ENCODE measurements at regions not wholly inside any gene's neighbourhood (a gene's known extent, or its start where the extent isn't known, plus 50 kb on each side); places are given as distances from the start of the nearest gene placed in this dataset.
"Not testable (repeated sequence)": the region's sequence is repeated elsewhere in the genome, so short reads cannot be mapped to it uniquely, and the experiment has no call there.

- no peak for DNase-seq (ENCODE audit: low read depth in 2 of 2)
These were observed 204.2 kb upstream of the RASGEF1B start for GRCh38 chr4:81675791-81676393.

- no peak for DNase-seq (ENCODE audit: low read depth in 2 of 2)
These were observed 202.3 kb upstream of the RASGEF1B start for GRCh38 chr4:81673961-81674360.

- DNase-seq (ENCODE audit: low read depth in 2 of 2), result not testable (repeated sequence)
These were observed 196.6 kb upstream of the RASGEF1B start for GRCh38 chr4:81668328-81668727.

GRCh38 chr4:81667539-81667938 is 195.8 kb upstream of the RASGEF1B start:
- no peak for DNase-seq (ENCODE audit: low read depth in 2 of 2)

- DNase-seq (ENCODE audit: low read depth in 2 of 2), result no peak
These were observed 194.8 kb upstream of the RASGEF1B start for GRCh38 chr4:81666491-81666890.

GRCh38 chr4:81665649-81666048 is 193.9 kb upstream of the RASGEF1B start:
- DNase-seq (ENCODE audit: low read depth in 2 of 2), result no peak

- DNase-seq (ENCODE audit: low read depth in 2 of 2), result no peak
These were observed 193.3 kb upstream of the RASGEF1B start for GRCh38 chr4:81665045-81665444.

GRCh38 chr4:81664079-81664478 is 192.4 kb upstream of the RASGEF1B start:
- DNase-seq (ENCODE audit: low read depth in 2 of 2), result no peak

GRCh38 chr4:81663368-81663767 is 191.7 kb upstream of the RASGEF1B start:
- DNase-seq (ENCODE audit: low read depth in 2 of 2), result no peak

- no peak for DNase-seq (ENCODE audit: low read depth in 2 of 2)
These were observed 187.3 kb upstream of the RASGEF1B start for GRCh38 chr4:81659051-81659450.

GRCh38 chr4:81652069-81652478 is 180.4 kb upstream of the RASGEF1B start:
- DNase-seq (ENCODE audit: low read depth in 2 of 2), result peak in 1 of 2 donors; percentile 2

- DNase-seq (ENCODE audit: low read depth in 2 of 2), result no peak
These were observed 179.7 kb upstream of the RASGEF1B start for GRCh38 chr4:81651243-81651899.

- no peak for DNase-seq (ENCODE audit: low read depth in 2 of 2)
These were observed 179.0 kb upstream of the RASGEF1B start for GRCh38 chr4:81650606-81651242.

- DNase-seq (ENCODE audit: low read depth in 2 of 2), result peak; percentile 10 to 14
These were observed 177.0 kb upstream of the RASGEF1B start for GRCh38 chr4:81648576-81649275.

- DNase-seq (ENCODE audit: low read depth in 2 of 2), result no peak
These were observed 175.7 kb upstream of the RASGEF1B start for GRCh38 chr4:81647388-81647787.

GRCh38 chr4:81642543-81642942 is 170.8 kb upstream of the RASGEF1B start:
- DNase-seq (ENCODE audit: low read depth in 2 of 2), result no peak

- DNase-seq (ENCODE audit: low read depth in 2 of 2), result no peak
These were observed 167.5 kb upstream of the RASGEF1B start for GRCh38 chr4:81639248-81639647.

GRCh38 chr4:81638698-81639097 is 167.0 kb upstream of the RASGEF1B start:
- no peak for DNase-seq (ENCODE audit: low read depth in 2 of 2)

GRCh38 chr4:81635739-81636138 is 164.0 kb upstream of the RASGEF1B start:
- DNase-seq (ENCODE audit: low read depth in 2 of 2), result no peak

GRCh38 chr4:81634766-81635549 is 163.3 kb upstream of the RASGEF1B start:
- DNase-seq (ENCODE audit: low read depth in 2 of 2), result no peak

GRCh38 chr4:81634165-81634564 is 162.5 kb upstream of the RASGEF1B start:
- DNase-seq (ENCODE audit: low read depth in 2 of 2), result no peak

All from stimulated activated CD4-positive, alpha-beta T cell treated with anti-CD3 and anti-CD28 coated beads, Interleukin-1b, Interleukin-23, amount 100 ng/mL, for 4 hours (primary cell).